ENCODE measurements at regions not wholly inside any gene's neighbourhood (a gene's known extent, or its start where the extent isn't known, plus 50 kb on each side); places are given as distances from the start of the nearest gene placed in this dataset.

DNA sequence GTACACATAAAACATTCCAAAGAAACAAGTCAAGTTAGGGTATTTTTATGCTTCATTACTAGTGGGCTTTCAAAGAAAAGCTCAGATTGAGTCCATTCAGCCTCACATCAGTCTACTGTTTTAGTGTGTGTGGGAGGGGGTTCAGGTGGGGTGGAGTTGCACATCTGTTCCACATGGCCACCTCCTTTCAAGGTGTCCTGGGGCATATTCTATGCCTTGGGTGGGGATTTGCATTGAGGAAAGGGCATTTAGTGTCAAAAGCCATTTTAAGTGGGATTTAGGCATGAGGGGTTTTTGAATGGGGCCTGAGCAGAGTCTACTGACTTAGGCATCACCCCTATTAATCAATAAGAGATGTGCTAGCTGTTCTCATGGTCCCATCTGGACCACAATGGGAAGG lies 983.1 kb downstream of the TLE4 start:
- Histone ChIP-seq H2AK5ac (ENCODE audit: low read depth, low read length) (no peak overlapping the region), H4K8ac (ENCODE audit: extremely low read depth, insufficient read depth, low read length) (no peak overlapping the region), H3K14ac (ENCODE audit: insufficient read length) (no peak overlapping the region), H3K27me3 (replicated peaks in 1 of 4; ENCODE audit: control insufficient read depth in 3 of 4, extremely low read depth in 1 of 4, insufficient read depth in 3 of 4, low read length in 3 of 4) (no peaks in the 10 kb centered on the region), H3K4me2 (ENCODE audit: insufficient read depth in 1 of 2, low read depth in 2 of 2, low read length in 2 of 2) (no peak overlapping the region), H3K23ac (ENCODE audit: insufficient read length) (no peak overlapping the region), H3K36me3 (ENCODE audit: control insufficient read depth in 2 of 4, insufficient read depth in 4 of 4, low read length in 3 of 4) (no peaks in the 10 kb centered on the region), H3K4me1 (replicated peaks in 1 of 4; ENCODE audit: control insufficient read depth in 3 of 4, insufficient read depth in 4 of 4, low read length in 3 of 4) (no peaks in the 10 kb centered on the region), H2BK15ac (ENCODE audit: low read length) (no peak overlapping the region), H4K5ac (ENCODE audit: insufficient read length, low read depth, low read length) (no peak overlapping the region), H4K91ac (replicated peaks; ENCODE audit: insufficient read length, low read length) (no peak overlapping the region), H3K9me3 (ENCODE audit: insufficient read depth in 2 of 2, low read depth in 1 of 2, low read length in 1 of 2) (no peaks in the 10 kb centered on the region), H3K27ac (ENCODE audit: low read depth, low read length) (no peak overlapping the region), H3K79me2 (ENCODE audit: control insufficient read depth in 1 of 2, insufficient read depth in 2 of 2, low read length in 2 of 2) (no peaks in the 10 kb centered on the region), H3K79me1 (ENCODE audit: low read depth, low read length) (no peaks in the 10 kb centered on the region), H3K4ac (replicated peaks; ENCODE audit: insufficient read length, low read depth, low read length) (no peak overlapping the region), H2BK5ac (ENCODE audit: low read depth, low read length) (no peak overlapping the region), H2BK20ac (ENCODE audit: low read length) (no peak overlapping the region), H3K4me3 (ENCODE audit: extremely low read depth in 1 of 4, insufficient read depth in 2 of 4, low read depth in 3 of 4, low read length in 4 of 4) (no peak overlapping the region), H2BK12ac (ENCODE audit: low read depth, low read length) (no peak overlapping the region), H2AFZ (ENCODE audit: low read length) (no peak overlapping the region), H3K56ac (replicated peaks; ENCODE audit: insufficient read length, low read depth, low read length) (no peak overlapping the region), H3K9ac (replicated peaks in 1 of 4; ENCODE audit: extremely low read depth in 1 of 4, low read depth in 3 of 4, low read length in 3 of 4) (no peak overlapping the region), H3K18ac (ENCODE audit: extremely low read depth, low read length) (no peak overlapping the region), H4K20me1 (replicated peaks in 1 of 2; ENCODE audit: control insufficient read depth in 1 of 2, insufficient read depth in 2 of 2, low read length in 2 of 2) (no peaks in the 10 kb centered on the region), H3K23me2 (ENCODE audit: low read depth, low read length) (no peaks in the 10 kb centered on the region), H2BK120ac (replicated peaks; ENCODE audit: low read depth, low read length) (no peak overlapping the region)
- TF ChIP-seq POLR2AphosphoS5 (IDR thresholded peaks at IDR 0.05; ENCODE audit: low read depth, low read length), result no peak
- TF ChIP-seq NANOG (IDR thresholded peaks at IDR 0.05; ENCODE audit: insufficient read depth, low read depth, low read length, poor library complexity, severe bottlenecking), result no peak
- TF ChIP-seq YY1 (IDR thresholded peaks at IDR 0.05; ENCODE audit: low read depth, low read length), result no peak
- no peak for TF ChIP-seq SUZ12 (IDR thresholded peaks at IDR 0.05; ENCODE audit: low read length)
- POLR2A ChIA-PET (ENCODE audit: partially characterized antibody), result no interaction called here
- CTCF ChIA-PET (ENCODE audit: partially characterized antibody), result no interaction called here
- DNase-seq (ENCODE audit: low read depth in 1 of 2, low spot score in 2 of 2) (no peak), FAIRE-seq (no peak)
